ENCODE measurements at regions not wholly inside any gene's neighbourhood (a gene's known extent, or its start where the extent isn't known, plus 50 kb on each side); places are given as distances from the start of the nearest gene placed in this dataset.

- intact Hi-C loops (cut with DNase I), result no loop called here
- ATAC-seq, result no peak
- TF ChIP-seq, protein P1, sequence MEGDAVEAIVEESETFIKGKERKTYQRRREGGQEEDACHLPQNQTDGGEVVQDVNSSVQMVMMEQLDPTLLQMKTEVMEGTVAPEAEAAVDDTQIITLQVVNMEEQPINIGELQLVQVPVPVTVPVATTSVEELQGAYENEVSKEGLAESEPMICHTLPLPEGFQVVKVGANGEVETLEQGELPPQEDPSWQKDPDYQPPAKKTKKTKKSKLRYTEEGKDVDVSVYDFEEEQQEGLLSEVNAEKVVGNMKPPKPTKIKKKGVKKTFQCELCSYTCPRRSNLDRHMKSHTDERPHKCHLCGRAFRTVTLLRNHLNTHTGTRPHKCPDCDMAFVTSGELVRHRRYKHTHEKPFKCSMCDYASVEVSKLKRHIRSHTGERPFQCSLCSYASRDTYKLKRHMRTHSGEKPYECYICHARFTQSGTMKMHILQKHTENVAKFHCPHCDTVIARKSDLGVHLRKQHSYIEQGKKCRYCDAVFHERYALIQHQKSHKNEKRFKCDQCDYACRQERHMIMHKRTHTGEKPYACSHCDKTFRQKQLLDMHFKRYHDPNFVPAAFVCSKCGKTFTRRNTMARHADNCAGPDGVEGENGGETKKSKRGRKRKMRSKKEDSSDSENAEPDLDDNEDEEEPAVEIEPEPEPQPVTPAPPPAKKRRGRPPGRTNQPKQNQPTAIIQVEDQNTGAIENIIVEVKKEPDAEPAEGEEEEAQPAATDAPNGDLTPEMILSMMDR (IDR thresholded peaks at IDR 0.05), result no peak
- TF ChIP-seq POLR2A (IDR thresholded peaks at IDR 0.05), result no peak
Observed at GRCh38 chr6:118720125-118720473, 68.7 kb upstream of the CEP85L start.

DNA sequence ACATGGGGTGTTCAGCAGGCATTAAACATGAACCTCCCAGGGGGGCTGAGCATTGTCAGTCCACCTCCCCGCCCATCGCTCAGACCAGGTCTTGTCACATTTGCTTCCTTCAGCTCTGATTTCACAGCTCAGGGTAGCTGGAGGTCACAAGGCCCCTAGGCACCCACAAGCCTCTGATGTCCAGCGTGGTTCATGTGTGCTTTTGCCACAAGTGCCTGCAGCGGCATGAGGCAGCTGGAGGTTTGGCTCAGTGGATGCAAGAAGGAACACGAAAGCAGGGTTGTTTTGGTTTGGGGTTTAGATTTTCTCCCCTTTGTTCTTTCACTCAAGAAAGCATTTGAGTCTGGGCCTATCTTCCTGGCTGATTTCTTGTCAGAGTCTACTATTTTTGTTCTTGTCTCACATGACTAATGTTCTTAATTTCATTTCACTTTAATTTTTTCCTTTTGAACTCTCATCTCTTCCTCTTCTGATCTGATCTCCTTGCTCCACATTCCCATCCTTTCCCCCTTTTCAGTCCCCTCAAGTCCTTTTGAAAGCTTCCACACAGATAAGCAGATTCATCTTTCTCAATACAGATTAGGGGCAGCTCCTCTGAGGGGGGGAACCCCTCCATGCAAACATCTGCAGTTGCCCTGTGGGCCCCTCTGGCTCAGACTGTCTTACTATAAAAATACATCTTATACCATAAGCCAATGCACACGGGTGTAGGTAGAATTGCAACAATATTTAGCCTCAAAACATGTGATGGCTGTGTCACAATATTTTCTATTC lies 68.1 kb upstream of the CEP85L start:
- H3K4me1 ChIP-seq, result peaks cover 0 to 13% (median 0%) of the 10 kb centered on the region in 12 donors
- no peak overlapping the region for H3K4me3 ChIP-seq
- no peaks in the 10 kb centered on the region for H3K9me3 ChIP-seq
- no peak for TF ChIP-seq POLR2A (IDR thresholded peaks at IDR 0.05)
- TF ChIP-seq, protein P1 (IDR thresholded peaks at IDR 0.05), result no peak
- H3K27me3 ChIP-seq, result no peaks in the 10 kb centered on the region
- H3K36me3 ChIP-seq, result no peaks in the 10 kb centered on the region
- no peak for ATAC-seq
- 80 to 93% (median 87%) methylated on average over 6 of the region's 6 CpGs for WGBS, 4 donors
- no peak for DNase-seq
- H3K27ac ChIP-seq, result no peak overlapping the region
- intact Hi-C loops (cut with DNase I), result no loop called here

More at GRCh38 chr6:118720125-118720473, 68.7 kb upstream of the CEP85L start:
- Histone ChIP-seq H3K4me3 (no peak overlapping the region), H3K27ac (no peak overlapping the region), H3K9me3 (no peaks in the 10 kb centered on the region), H3K36me3 (no peaks in the 10 kb centered on the region), H3K27me3 (no peaks in the 10 kb centered on the region), H3K4me1 (peaks cover 0 to 13% (median 0%) of the 10 kb centered on the region in 12 donors)
- DNase-seq, result no peak

DNA sequence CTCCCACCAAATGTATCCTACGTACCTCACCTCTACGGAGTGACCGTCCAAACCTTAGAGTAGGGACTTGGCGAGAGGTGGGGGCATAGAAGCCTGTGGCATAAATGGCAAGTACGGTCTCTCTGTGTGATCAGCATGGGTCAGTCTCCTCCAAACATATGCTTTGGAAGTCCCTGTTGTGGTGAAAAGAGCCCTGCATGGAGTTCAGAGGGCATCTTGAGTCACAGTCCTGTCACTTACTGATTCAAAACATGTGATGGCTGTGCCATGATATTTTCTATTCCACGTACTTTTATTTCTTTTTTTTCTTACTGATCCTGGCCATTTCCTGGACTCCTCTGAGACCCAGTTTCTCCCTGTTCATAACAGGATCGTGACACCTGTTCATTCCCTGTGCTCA lies 67.5 kb upstream of the CEP85L start:
- no peak for TF ChIP-seq POLR2A (IDR thresholded peaks at IDR 0.05)
- TF ChIP-seq, protein P1 (IDR thresholded peaks at IDR 0.05), result no peak
- Histone ChIP-seq H3K9me3 (no peaks in the 10 kb centered on the region), H3K4me3 (no peak overlapping the region), H3K36me3 (no peaks in the 10 kb centered on the region), H3K27ac (no peak overlapping the region), H3K27me3 (no peaks in the 10 kb centered on the region), H3K4me1 (peaks cover 0 to 13% (median 0%) of the 10 kb centered on the region in 12 donors)
- ATAC-seq, result no peak
- intact Hi-C loops (cut with DNase I), result no loop called here
- WGBS, 4 donors, result 92 to 94% (median 93%) methylated on average over 7 of the region's 7 CpGs
- no peak for DNase-seq

- intact Hi-C loops (cut with DNase I), result no loop called here
- Histone ChIP-seq H3K9me3 (no peaks in the 10 kb centered on the region), H3K4me3 (no peak overlapping the region), H3K27me3 (no peaks in the 10 kb centered on the region), H3K4me1 (peaks cover 0 to 13% (median 0%) of the 10 kb centered on the region in 12 donors), H3K36me3 (no peaks in the 10 kb centered on the region), H3K27ac (no peak overlapping the region)
- ATAC-seq (no peak), DNase-seq (no peak)
- TF ChIP-seq, protein P1 (IDR thresholded peaks at IDR 0.05), result no peak
- 74 to 78% (median 77%) methylated on average over 4 of the region's 4 CpGs for WGBS, 4 donors
Observed at GRCh38 chr6:118718297-118718696, 66.9 kb upstream of the CEP85L start.
